ENCODE measurements at regions not wholly inside any gene's neighbourhood (a gene's known extent, or its start where the extent isn't known, plus 50 kb on each side); places are given as distances from the start of the nearest gene placed in this dataset.
A peak's percentile ranks its signal among the peaks of the same experiment; 100 is the strongest.

DNA sequence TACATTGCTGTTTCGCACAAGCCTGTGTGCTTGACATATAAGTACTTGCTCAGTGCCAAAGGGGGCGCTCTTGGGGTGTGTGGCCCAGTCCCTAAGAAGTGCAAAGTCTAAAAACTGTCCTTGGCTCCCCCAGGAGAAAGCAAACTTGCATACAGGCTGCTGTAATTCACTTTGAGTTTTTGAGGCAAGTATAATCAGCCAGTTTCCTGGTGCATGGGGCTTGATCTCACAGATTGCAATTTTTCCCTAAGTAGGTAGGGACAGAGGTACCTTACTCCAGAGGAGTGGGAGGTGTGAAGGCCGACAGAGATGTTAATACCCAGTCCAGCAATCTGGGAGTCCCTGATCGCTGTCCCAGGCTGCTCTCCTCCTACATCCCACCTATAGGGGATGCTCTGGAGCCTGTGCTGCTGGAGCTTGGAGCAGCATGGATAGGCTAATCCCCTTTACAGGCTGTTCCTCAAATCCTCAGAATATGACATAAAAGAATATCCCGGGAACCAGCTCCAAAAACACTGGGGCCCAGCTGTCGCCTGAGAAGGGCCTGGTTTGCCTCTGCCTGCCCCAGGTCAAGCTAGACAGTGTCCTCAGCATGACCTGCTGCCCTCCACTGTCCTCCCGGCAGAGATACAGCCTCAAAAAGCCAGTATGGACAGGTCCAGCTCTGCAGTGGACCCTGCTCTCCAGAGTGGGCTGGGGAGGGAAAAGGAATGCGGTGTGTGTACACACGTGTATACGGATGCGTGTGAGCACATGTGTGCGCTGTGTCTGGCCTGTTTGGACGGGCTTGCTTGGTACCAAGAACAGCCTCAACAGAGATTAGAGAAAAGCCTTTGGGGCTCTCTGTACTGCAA lies 136.5 kb upstream of the HAAO start:
- Histone ChIP-seq H3K9ac (ENCODE audit: low read length) (no peak overlapping the region), H3K27me3 (ENCODE audit: control insufficient read depth in 1 of 2, insufficient read depth in 2 of 2, low read length in 2 of 2) (no peaks in the 10 kb centered on the region), H3K4me1 (ENCODE audit: insufficient read depth, low read length) (peaks cover 78% of the 10 kb centered on the region), H3K9me3 (ENCODE audit: low read length) (no peaks in the 10 kb centered on the region), H3K36me3 (ENCODE audit: insufficient read depth, low read length) (no peaks in the 10 kb centered on the region), H3K27ac (ENCODE audit: low read depth, low read length) (peak overlapping the region; percentile 6), H3K4me3 (ENCODE audit: low read depth in 1 of 2, low read length in 2 of 2) (no peak overlapping the region)

- H3K9ac ChIP-seq (ENCODE audit: low read length): no peak overlapping the region
Observed at GRCh38 chr2:42928161-42928691, 135.8 kb upstream of the HAAO start.

DNA sequence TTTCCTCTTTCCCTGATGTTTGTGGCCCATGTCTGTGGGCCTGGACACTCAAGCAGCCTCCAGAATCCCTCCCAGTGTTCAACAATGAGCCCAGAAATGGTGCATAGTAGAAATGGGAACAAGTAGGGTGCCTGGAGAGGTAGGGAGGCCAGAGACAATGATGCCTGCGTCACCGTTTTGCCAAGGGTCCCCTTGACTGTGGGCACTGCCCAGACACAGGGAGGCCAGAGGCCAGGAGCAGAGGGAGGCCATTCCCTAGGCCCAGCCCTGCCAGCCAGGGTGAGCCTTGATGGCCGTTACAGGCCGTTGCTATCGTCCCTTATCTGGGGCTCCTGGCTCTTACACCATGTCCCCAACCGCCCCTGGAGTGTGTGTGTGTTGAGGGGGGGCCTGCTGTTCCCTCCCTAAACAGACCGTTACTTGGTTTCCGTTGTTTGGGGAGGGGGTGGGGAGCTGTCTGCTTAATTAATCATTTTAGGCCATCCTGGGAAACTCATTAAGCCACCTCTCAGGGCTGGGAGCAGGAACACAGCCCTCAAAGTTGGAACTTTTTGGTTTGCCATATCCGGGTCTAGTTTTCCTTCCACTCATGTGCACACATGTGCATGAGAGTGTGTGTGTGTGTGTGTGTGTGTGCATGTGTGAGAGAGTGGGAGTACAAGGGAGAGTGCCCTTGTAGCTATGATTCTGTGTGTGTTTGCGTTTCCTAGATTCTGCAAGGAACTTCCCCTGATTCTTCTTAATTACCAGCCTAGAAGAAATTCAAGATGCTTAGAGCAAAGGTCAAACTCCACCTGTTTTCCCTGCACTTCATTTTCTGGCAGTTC lies 135.2 kb upstream of the HAAO start:
- Histone ChIP-seq H3K4me1 (ENCODE audit: insufficient read depth, low read length) (peaks cover 86% of the 10 kb centered on the region), H3K27ac (ENCODE audit: low read depth, low read length) (peak overlapping the region; percentile 87), H3K9me3 (ENCODE audit: low read length) (no peaks in the 10 kb centered on the region), H3K36me3 (ENCODE audit: insufficient read depth, low read length) (no peaks in the 10 kb centered on the region), H3K9ac (ENCODE audit: low read length) (no peak overlapping the region), H3K27me3 (ENCODE audit: control insufficient read depth in 1 of 2, insufficient read depth in 2 of 2, low read length in 2 of 2) (no peaks in the 10 kb centered on the region), H3K4me3 (ENCODE audit: low read depth in 1 of 2, low read length in 2 of 2) (no peak overlapping the region)

More at GRCh38 chr2:42928161-42928691, 135.8 kb upstream of the HAAO start:
- Histone ChIP-seq H3K27me3 (ENCODE audit: control insufficient read depth in 1 of 2, insufficient read depth in 2 of 2, low read length in 2 of 2) (no peaks in the 10 kb centered on the region), H3K9me3 (ENCODE audit: low read length) (no peaks in the 10 kb centered on the region), H3K36me3 (ENCODE audit: insufficient read depth, low read length) (no peaks in the 10 kb centered on the region), H3K4me3 (ENCODE audit: low read depth in 1 of 2, low read length in 2 of 2) (no peak overlapping the region), H3K4me1 (ENCODE audit: insufficient read depth, low read length) (peaks cover 85% of the 10 kb centered on the region), H3K27ac (ENCODE audit: low read depth, low read length) (peak overlapping the region; percentile 6)

- H3K27ac ChIP-seq (ENCODE audit: low read depth, low read length): peak overlapping the region; percentile 87
- H3K9ac ChIP-seq (ENCODE audit: low read length): no peak overlapping the region
- no peaks in the 10 kb centered on the region for H3K27me3 ChIP-seq (ENCODE audit: control insufficient read depth in 1 of 2, insufficient read depth in 2 of 2, low read length in 2 of 2)
- no peaks in the 10 kb centered on the region for H3K36me3 ChIP-seq (ENCODE audit: insufficient read depth, low read length)
- H3K4me1 ChIP-seq (ENCODE audit: insufficient read depth, low read length): peaks cover 90% of the 10 kb centered on the region
- no peak overlapping the region for H3K4me3 ChIP-seq (ENCODE audit: low read depth in 1 of 2, low read length in 2 of 2)
- H3K9me3 ChIP-seq (ENCODE audit: low read length): no peaks in the 10 kb centered on the region
Observed at GRCh38 chr2:42926434-42927333, 134.3 kb upstream of the HAAO start.

DNA sequence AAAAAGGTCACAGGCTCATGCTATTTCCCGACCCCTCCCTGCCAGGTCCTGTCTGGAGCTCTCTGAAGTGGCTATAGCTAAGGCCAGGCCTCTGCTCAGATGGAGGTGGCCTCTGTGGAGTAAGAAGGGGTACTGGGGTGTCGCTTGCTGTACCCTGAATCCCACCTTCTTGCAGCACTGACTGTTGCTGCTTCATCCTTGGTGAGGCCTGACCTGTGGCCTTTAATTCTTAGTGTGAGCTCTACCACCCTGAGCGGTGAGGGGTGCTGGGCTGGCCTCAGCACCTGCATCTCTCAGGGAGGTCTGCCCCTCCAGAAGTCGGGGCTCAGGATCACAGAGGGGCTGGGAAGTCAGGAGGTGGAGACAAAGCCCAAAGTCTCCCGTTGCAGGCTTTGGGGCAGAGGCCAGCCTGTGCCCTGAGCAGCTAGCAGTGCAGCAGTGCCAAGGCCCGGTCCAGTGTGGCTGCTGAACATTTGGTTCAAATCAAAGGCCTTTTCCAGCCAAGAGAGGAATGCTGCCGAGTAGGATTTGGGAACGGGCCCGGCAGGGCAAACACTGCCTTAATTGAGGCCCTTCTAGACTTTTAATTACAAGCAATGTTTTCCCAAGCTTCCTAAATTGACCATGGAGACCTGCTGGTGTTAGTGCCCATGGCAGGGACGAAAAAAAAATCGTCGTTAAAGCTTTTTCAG lies 133.5 kb upstream of the HAAO start:
- Histone ChIP-seq H3K4me3 (ENCODE audit: low read depth in 1 of 2, low read length in 2 of 2) (no peak overlapping the region), H3K9me3 (ENCODE audit: low read length) (no peaks in the 10 kb centered on the region), H3K27ac (ENCODE audit: low read depth, low read length) (peak overlapping the region; percentile 87), H3K27me3 (ENCODE audit: control insufficient read depth in 1 of 2, insufficient read depth in 2 of 2, low read length in 2 of 2) (no peaks in the 10 kb centered on the region), H3K36me3 (ENCODE audit: insufficient read depth, low read length) (no peaks in the 10 kb centered on the region), H3K9ac (ENCODE audit: low read length) (no peak overlapping the region), H3K4me1 (ENCODE audit: insufficient read depth, low read length) (peaks cover 88% of the 10 kb centered on the region)

GRCh38 chr2:42924418-42924886 lies 132.1 kb upstream of the HAAO start:
- no peaks in the 10 kb centered on the region for H3K9me3 ChIP-seq (ENCODE audit: low read length)
- H3K27ac ChIP-seq (ENCODE audit: low read depth, low read length): peak overlapping the region; percentile 87
- no peak overlapping the region for H3K4me3 ChIP-seq (ENCODE audit: low read depth in 1 of 2, low read length in 2 of 2)
- H3K27me3 ChIP-seq (ENCODE audit: control insufficient read depth in 1 of 2, insufficient read depth in 2 of 2, low read length in 2 of 2): no peaks in the 10 kb centered on the region
- no peaks in the 10 kb centered on the region for H3K36me3 ChIP-seq (ENCODE audit: insufficient read depth, low read length)
- H3K9ac ChIP-seq (ENCODE audit: low read length): peak overlapping the region; percentile 4
- H3K4me1 ChIP-seq (ENCODE audit: insufficient read depth, low read length): peaks cover 77% of the 10 kb centered on the region

DNA sequence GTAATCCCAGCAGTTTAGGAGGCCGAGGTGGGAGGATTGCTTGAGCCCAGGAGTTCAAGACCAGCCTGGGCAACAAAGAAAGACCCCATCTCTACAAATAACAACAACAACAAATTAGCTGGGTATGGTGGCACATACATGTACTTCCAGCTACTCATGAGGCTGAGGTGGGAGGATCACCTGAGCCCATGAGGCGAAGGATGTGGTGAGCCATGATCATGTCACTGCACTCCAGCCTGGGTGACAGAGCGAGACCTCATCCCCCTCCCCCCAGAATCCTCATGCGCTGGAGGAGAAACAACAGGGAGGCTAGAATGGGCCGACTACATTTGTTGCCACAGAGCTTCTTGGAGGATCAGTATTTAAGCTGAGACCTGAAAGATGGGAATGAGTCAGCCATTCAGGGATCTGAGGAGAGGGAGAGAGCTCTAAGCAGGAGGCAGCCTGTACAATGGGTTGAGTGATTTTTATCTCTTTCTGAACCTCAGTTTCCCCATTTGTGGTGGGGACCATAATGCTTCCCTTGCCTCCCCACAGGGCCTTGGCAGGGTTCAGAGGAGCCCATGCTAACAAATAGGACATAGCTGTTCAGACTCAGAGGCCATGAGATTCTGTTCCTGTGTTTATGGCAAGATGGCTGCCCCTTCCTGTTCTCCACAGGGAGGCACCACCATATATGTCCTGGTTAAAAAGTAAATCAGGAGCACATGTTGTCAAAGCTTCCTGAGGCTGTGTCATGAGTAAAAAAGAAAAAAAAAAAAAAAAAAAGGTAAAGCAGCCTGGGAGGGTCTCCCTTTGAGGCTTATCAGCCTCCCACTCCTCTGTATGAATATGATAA lies 131.4 kb upstream of the HAAO start:
- Histone ChIP-seq H3K9me3 (ENCODE audit: low read length) (no peaks in the 10 kb centered on the region), H3K27ac (ENCODE audit: low read depth, low read length) (peak overlapping the region; percentile 87), H3K4me3 (ENCODE audit: low read depth in 1 of 2, low read length in 2 of 2) (peak overlapping the region in 1 of 2 donors; percentile 1), H3K36me3 (ENCODE audit: insufficient read depth, low read length) (no peaks in the 10 kb centered on the region), H3K9ac (ENCODE audit: low read length) (peak overlapping the region; percentile 4), H3K4me1 (ENCODE audit: insufficient read depth, low read length) (peaks cover 71% of the 10 kb centered on the region), H3K27me3 (ENCODE audit: control insufficient read depth in 1 of 2, insufficient read depth in 2 of 2, low read length in 2 of 2) (no peaks in the 10 kb centered on the region)

GRCh38 chr2:42922790-42923579 lies 130.6 kb upstream of the HAAO start:
- peak overlapping the region in 1 of 2 donors; percentile 1 for H3K4me3 ChIP-seq (ENCODE audit: low read depth in 1 of 2, low read length in 2 of 2)
- H3K36me3 ChIP-seq (ENCODE audit: insufficient read depth, low read length): no peaks in the 10 kb centered on the region
- H3K9me3 ChIP-seq (ENCODE audit: low read length): no peaks in the 10 kb centered on the region
- H3K27me3 ChIP-seq (ENCODE audit: control insufficient read depth in 1 of 2, insufficient read depth in 2 of 2, low read length in 2 of 2): no peaks in the 10 kb centered on the region
- H3K4me1 ChIP-seq (ENCODE audit: insufficient read depth, low read length): peaks cover 63% of the 10 kb centered on the region
- H3K27ac ChIP-seq (ENCODE audit: low read depth, low read length): peak overlapping the region; percentile 67
- H3K9ac ChIP-seq (ENCODE audit: low read length): no peak overlapping the region

GRCh38 chr2:42922293-42922692 lies 129.9 kb upstream of the HAAO start:
- Histone ChIP-seq H3K9ac (ENCODE audit: low read length) (no peak overlapping the region), H3K27ac (ENCODE audit: low read depth, low read length) (peak overlapping the region; percentile 3), H3K4me3 (ENCODE audit: low read depth in 1 of 2, low read length in 2 of 2) (no peak overlapping the region), H3K4me1 (ENCODE audit: insufficient read depth, low read length) (peaks cover 56% of the 10 kb centered on the region), H3K9me3 (ENCODE audit: low read length) (no peaks in the 10 kb centered on the region), H3K27me3 (ENCODE audit: control insufficient read depth in 1 of 2, insufficient read depth in 2 of 2, low read length in 2 of 2) (no peaks in the 10 kb centered on the region), H3K36me3 (ENCODE audit: insufficient read depth, low read length) (no peaks in the 10 kb centered on the region)

Measured in muscle layer of colon (tissue), 2 donors.